Neural cell (in vitro differentiated cells): ENCODE measurements at regions not wholly inside any gene's neighbourhood (a gene's known extent, or its start where the extent isn't known, plus 50 kb on each side); places are given as distances from the start of the nearest gene placed in this dataset.

Experiments
- H2AFZ ChIP-seq: fragments of 200-600, 300-800 bp; sonication (generic), shearing (Covaris generic); 2 replicates; pipeline ENCODE4 v1.6.0; 2014; ENCODE audit warnings: low read depth, mild to moderate bottlenecking, antibody characterized with exemption, low read length, moderate library complexity
- H3F3A ChIP-seq: fragments of 200-600 bp; shearing (Covaris generic); 2 replicates; pipeline ENCODE4 v1.6.1; 2016; ENCODE audit warnings: mild to moderate bottlenecking, moderate library complexity, mixed read lengths, antibody characterized with exemption, low read length; ENCODE audit not compliant: insufficient read depth, poor library complexity, severe bottlenecking
- H3K27ac ChIP-seq: fragments of 200-600, 300-800 bp; sonication (generic), shearing (Covaris generic); 2 replicates; pipeline ENCODE4 v1.5.1; 2014; ENCODE audit warnings: mild to moderate bottlenecking, low read length, moderate library complexity
- H3K27me3 ChIP-seq: fragments of 300-800, 200-600 bp; sonication (generic), shearing (Covaris generic); 2 replicates; pipeline ENCODE4 v1.6.0; 2014; ENCODE audit warnings: mild to moderate bottlenecking, low read depth, low read length, moderate library complexity; ENCODE audit not compliant: insufficient read depth
- H3K36me3 ChIP-seq: fragments of 300-800, 200-600 bp; sonication (generic), shearing (Covaris generic); 2 replicates; pipeline ENCODE4 v1.5.1; 2014; ENCODE audit warnings: mild to moderate bottlenecking, antibody characterized with exemption, low read length, moderate library complexity; ENCODE audit not compliant: insufficient read depth
- H3K4me2 ChIP-seq: fragments of 300-800, 200-600 bp; sonication (generic), shearing (Covaris generic); 2 replicates; pipeline ENCODE4 v1.6.0; 2014; ENCODE audit warnings: mild to moderate bottlenecking, low read length
- H3K4me3 ChIP-seq: fragments of 300-800, 200-600 bp; sonication (generic), shearing (Covaris generic); 2 replicates; pipeline ENCODE4 v1.5.1; 2014; ENCODE audit warnings: mild to moderate bottlenecking, low read length, moderate library complexity
- H3K79me2 ChIP-seq: fragments of 200-600 bp; shearing (Covaris generic); replicated peaks from 2 replicates; pipeline ENCODE4 v1.6.0; 2014; ENCODE audit warnings: mild to moderate bottlenecking, low read length, moderate library complexity; ENCODE audit not compliant: insufficient read depth
- H3K9ac ChIP-seq: fragments of 300-800, 200-600 bp; sonication (generic), shearing (Covaris generic); 2 replicates; pipeline ENCODE4 v1.6.1; 2016; ENCODE audit warnings: mild to moderate bottlenecking, low read length, mixed read lengths
- H3K9me2 ChIP-seq: fragments of 200-600 bp; shearing (Covaris generic); 2 replicates; pipeline ENCODE4 v1.6.1; 2016; ENCODE audit warnings: mild to moderate bottlenecking, low read length, mixed read lengths; ENCODE audit not compliant: insufficient read depth
- H3K9me3 ChIP-seq: fragments of 200-600, 300-800 bp; sonication (generic), shearing (Covaris generic); 2 replicates; pipeline ENCODE4 v1.6.1; 2016; ENCODE audit warnings: mild to moderate bottlenecking, mixed run types, low read length, moderate library complexity, mixed read lengths
- H4K20me1 ChIP-seq: fragments of 200-600 bp; shearing (Covaris generic); 2 replicates; pipeline ENCODE4 v1.6.1; 2016; ENCODE audit warnings: mild to moderate bottlenecking, mixed run types; ENCODE audit not compliant: insufficient read depth
- EP300 ChIP-seq: fragments of 450-650 bp; conservative IDR thresholded peaks from 2 replicates; pipeline ENCODE4 v1.6.1; 2014; ENCODE audit warnings: antibody characterized with exemption, mild to moderate bottlenecking, moderate library complexity; ENCODE audit not compliant: poor library complexity, severe bottlenecking
- EZH2 ChIP-seq: fragments of 200-600, 300-800 bp; shearing (Covaris generic), sonication (generic); IDR thresholded peaks from 2 replicates; pipeline ENCODE4 v1.6.1; 2014; ENCODE audit warnings: antibody characterized with exemption, low read length, borderline replicate concordance, mild to moderate bottlenecking; ENCODE audit not compliant: insufficient read depth, poor library complexity, severe bottlenecking
- MXI1 ChIP-seq: fragments of 450-650 bp; conservative IDR thresholded peaks from 2 replicates; pipeline ENCODE4 v1.6.1; 2014; ENCODE audit warnings: antibody characterized with exemption, mild to moderate bottlenecking; ENCODE audit not compliant: poor library complexity, severe bottlenecking
- POLR2AphosphoS5 ChIP-seq: IDR thresholded peaks from 2 replicates; pipeline ENCODE4 v1.6.1; 2012
- RAD21 ChIP-seq: fragments of 450-650 bp; conservative IDR thresholded peaks from 2 replicates; pipeline ENCODE4 v1.6.1; 2014; ENCODE audit warnings: antibody characterized with exemption, mild to moderate bottlenecking, moderate library complexity
- REST ChIP-seq: IDR thresholded peaks from 2 replicates; pipeline ENCODE4 v1.6.1; 2012; ENCODE audit warnings: borderline replicate concordance
- SMC3 ChIP-seq: fragments of 450-650 bp; conservative IDR thresholded peaks from 2 replicates; pipeline ENCODE4 v1.6.1; 2014; ENCODE audit warnings: antibody characterized with exemption, mild to moderate bottlenecking, moderate library complexity; ENCODE audit not compliant: poor library complexity
- TAF1 ChIP-seq: IDR thresholded peaks from 2 replicates; pipeline ENCODE4 v1.6.1; 2012; ENCODE audit warnings: low read depth
- TF ChIP-seq, protein P1 (sequence below): fragments of 450-650 bp; IDR thresholded peaks from 2 replicates; pipeline ENCODE4 v1.5.1; 2014; ENCODE audit warnings: antibody characterized with exemption, mild to moderate bottlenecking, moderate library complexity; ENCODE audit not compliant: poor library complexity, severe bottlenecking

GRCh38 chr4:96566755-96567154 is 726.9 kb downstream of the PDHA2 start:
- no peaks in the 10 kb centered on the region for H3K9me2 ChIP-seq
- H3F3A ChIP-seq, result no peaks in the 10 kb centered on the region
- H3K9ac ChIP-seq, result no peak overlapping the region
- H3K4me3 ChIP-seq, result no peak overlapping the region
- no peak for TF ChIP-seq TAF1
- TF ChIP-seq MXI1, result no peak
- TF ChIP-seq EZH2, result no peak
- TF ChIP-seq, protein P1, sequence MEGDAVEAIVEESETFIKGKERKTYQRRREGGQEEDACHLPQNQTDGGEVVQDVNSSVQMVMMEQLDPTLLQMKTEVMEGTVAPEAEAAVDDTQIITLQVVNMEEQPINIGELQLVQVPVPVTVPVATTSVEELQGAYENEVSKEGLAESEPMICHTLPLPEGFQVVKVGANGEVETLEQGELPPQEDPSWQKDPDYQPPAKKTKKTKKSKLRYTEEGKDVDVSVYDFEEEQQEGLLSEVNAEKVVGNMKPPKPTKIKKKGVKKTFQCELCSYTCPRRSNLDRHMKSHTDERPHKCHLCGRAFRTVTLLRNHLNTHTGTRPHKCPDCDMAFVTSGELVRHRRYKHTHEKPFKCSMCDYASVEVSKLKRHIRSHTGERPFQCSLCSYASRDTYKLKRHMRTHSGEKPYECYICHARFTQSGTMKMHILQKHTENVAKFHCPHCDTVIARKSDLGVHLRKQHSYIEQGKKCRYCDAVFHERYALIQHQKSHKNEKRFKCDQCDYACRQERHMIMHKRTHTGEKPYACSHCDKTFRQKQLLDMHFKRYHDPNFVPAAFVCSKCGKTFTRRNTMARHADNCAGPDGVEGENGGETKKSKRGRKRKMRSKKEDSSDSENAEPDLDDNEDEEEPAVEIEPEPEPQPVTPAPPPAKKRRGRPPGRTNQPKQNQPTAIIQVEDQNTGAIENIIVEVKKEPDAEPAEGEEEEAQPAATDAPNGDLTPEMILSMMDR, result no peak
- TF ChIP-seq EP300, result no peak
- TF ChIP-seq RAD21, result no peak
- no peaks in the 10 kb centered on the region for H4K20me1 ChIP-seq
- H3K27ac ChIP-seq, result no peak overlapping the region
- H2AFZ ChIP-seq, result no peak overlapping the region
- no peaks in the 10 kb centered on the region for H3K36me3 ChIP-seq
- H3K4me2 ChIP-seq, result no peak overlapping the region
- H3K79me2 ChIP-seq, result no peaks in the 10 kb centered on the region
- no peaks in the 10 kb centered on the region for H3K27me3 ChIP-seq
- H3K9me3 ChIP-seq, result no peaks in the 10 kb centered on the region

DNA sequence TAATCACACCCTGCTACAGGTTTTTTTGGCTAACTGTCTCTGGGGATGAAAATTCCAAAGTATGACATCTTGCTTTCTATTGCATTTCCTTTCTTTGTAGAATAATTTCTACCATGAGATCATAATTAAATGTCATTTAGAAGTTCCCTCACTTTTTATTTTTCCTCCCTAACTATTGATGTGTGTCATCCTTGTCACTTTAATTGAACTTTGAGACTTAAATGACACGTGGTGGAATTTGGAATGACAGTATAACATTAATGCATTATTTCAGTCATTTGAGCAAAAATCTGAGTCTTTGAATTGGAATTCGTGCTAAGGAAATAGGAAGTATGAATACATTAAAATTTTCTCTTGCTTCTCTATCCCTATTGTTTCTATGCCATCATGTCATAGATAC is 745.4 kb downstream of the PDHA2 start:
- Histone ChIP-seq H3F3A (no peaks in the 10 kb centered on the region), H3K36me3 (no peaks in the 10 kb centered on the region), H3K9me2 (no peaks in the 10 kb centered on the region), H3K4me3 (no peak overlapping the region), H3K27ac (no peak overlapping the region), H3K27me3 (no peaks in the 10 kb centered on the region), H3K79me2 (no peaks in the 10 kb centered on the region), H3K9me3 (no peaks in the 10 kb centered on the region), H3K9ac (no peak overlapping the region), H3K4me2 (no peak overlapping the region), H4K20me1 (no peaks in the 10 kb centered on the region), H2AFZ (no peak overlapping the region)
- TF ChIP-seq REST (peak; percentile 95), EZH2 (no peak), TAF1 (no peak), MXI1 (no peak), RAD21 (no peak), SMC3 (no peak), EP300 (peak; percentile 92), POLR2AphosphoS5 (peak; percentile 69)
- TF ChIP-seq, protein P1, result no peak
